GM18517 (cell line): ENCODE measurements at regions not wholly inside any gene's neighbourhood (a gene's known extent, or its start where the extent isn't known, plus 50 kb on each side); places are given as distances from the start of the nearest gene placed in this dataset.
"Not testable (repeated sequence)": the region's sequence is repeated elsewhere in the genome, so short reads cannot be mapped to it uniquely, and the experiment has no call there.

ENCODE experiments used
- ATAC-seq: cut with Tn5 transposase; IDR thresholded peaks from one replicate; pipeline ENCODE4 v1.9.1; 2021; ENCODE audit warnings: mild to moderate bottlenecking, moderate library complexity; ENCODE audit not compliant: unreplicated experiment

GRCh38 chrX:42175843-42176242 lies 252.5 kb upstream of the CASK start:
- no peak for ATAC-seq

GRCh38 chrX:42157923-42158322 lies 234.6 kb upstream of the CASK start:
- ATAC-seq, result not testable (repeated sequence)

GRCh38 chrX:42151808-42152207 lies 228.5 kb upstream of the CASK start:
- no peak for ATAC-seq

- no peak for ATAC-seq
These were observed 226.4 kb upstream of the CASK start for GRCh38 chrX:42149765-42150164.

- no peak for ATAC-seq
These were observed 225.9 kb upstream of the CASK start for GRCh38 chrX:42149281-42149680.

- no peak for ATAC-seq
These were observed 220.7 kb upstream of the CASK start for GRCh38 chrX:42143866-42144592.

GRCh38 chrX:42140320-42140719 lies 217.0 kb upstream of the CASK start:
- ATAC-seq, result no peak

- no peak for ATAC-seq
These were observed 212.4 kb upstream of the CASK start for GRCh38 chrX:42135583-42136228.

- no peak for ATAC-seq
These were observed 208.5 kb upstream of the CASK start for GRCh38 chrX:42131856-42132255.

- peak; percentile 46 for ATAC-seq
These were observed 205.9 kb upstream of the CASK start for GRCh38 chrX:42129022-42129940.

- no peak for ATAC-seq
These were observed 205.2 kb upstream of the CASK start for GRCh38 chrX:42128587-42128986.

- ATAC-seq, result peak; percentile 70
These were observed 204.7 kb upstream of the CASK start for GRCh38 chrX:42128020-42128419.

- ATAC-seq, result no peak
These were observed 204.2 kb upstream of the CASK start for GRCh38 chrX:42127563-42127962.

- ATAC-seq, result no peak
These were observed 200.0 kb upstream of the CASK start for GRCh38 chrX:42123369-42123768.

- no peak for ATAC-seq
These were observed 195.7 kb upstream of the CASK start for GRCh38 chrX:42119076-42119475.

- peak; percentile 84 for ATAC-seq
These were observed 194.0 kb upstream of the CASK start for GRCh38 chrX:42117318-42117717.

GRCh38 chrX:42109428-42109827 lies 186.1 kb upstream of the CASK start:
- ATAC-seq, result no peak

GRCh38 chrX:42107495-42108488 lies 184.4 kb upstream of the CASK start:
- ATAC-seq, result peak; percentile 66

- ATAC-seq, result no peak
These were observed 183.2 kb upstream of the CASK start for GRCh38 chrX:42106556-42106955.

GRCh38 chrX:42102586-42103282 lies 179.4 kb upstream of the CASK start:
- no peak for ATAC-seq
